Activated B cell treated with CpG ODN at 0.5 μM for 24 hours (primary cell): ENCODE measurements at regions not wholly inside any gene's neighbourhood (a gene's known extent, or its start where the extent isn't known, plus 50 kb on each side); places are given as distances from the start of the nearest gene placed in this dataset.

Experiments
- ATAC-seq: fragments of 200-7000 bp; cut with Tn5 transposase; one replicate; pipeline ENCODE4 v1.10.0; 2021; ENCODE audit warnings: low read depth, mild to moderate bottlenecking, moderate library complexity
- CTCF ChIA-PET: fragments of 350-600 bp; sonication (Branson Sonifier 250); formaldehyde crosslinking; loops from one replicate; lab custom pipeline; 2021; ENCODE audit warnings: antibody characterized with exemption; lab: Charles Lee
- POLR2A ChIA-PET: fragments of 350-600 bp; sonication (Branson Sonifier 250); formaldehyde crosslinking; loops from one replicate; lab custom pipeline; 2021; ENCODE audit warnings: antibody characterized with exemption; lab: Charles Lee
- DNase-seq: peaks from one replicate; pipeline ENCODE4 v3.0.0; 2022
- H3K27ac Mint-ChIP-seq: one replicate; pipeline ENCODE4 v1.8.0; 2020; ENCODE audit warnings: mixed read lengths
- H3K27me3 Mint-ChIP-seq: one replicate; pipeline ENCODE4 v1.8.0; 2021; ENCODE audit warnings: mixed read lengths
- H3K36me3 Mint-ChIP-seq: one replicate; pipeline ENCODE4 v1.8.0; 2021; ENCODE audit warnings: low read depth, mixed read lengths
- H3K4me1 Mint-ChIP-seq: one replicate; pipeline ENCODE4 v1.8.0; 2021; ENCODE audit warnings: mixed read lengths
- H3K4me3 Mint-ChIP-seq: one replicate; pipeline ENCODE4 v1.8.0; 2020; ENCODE audit warnings: mild to moderate bottlenecking, mixed read lengths
- H3K9me3 Mint-ChIP-seq: one replicate; pipeline ENCODE4 v1.8.0; 2020; ENCODE audit warnings: mixed read lengths
- intact Hi-C: fragments of 100-400 bp; cut with micrococcal nuclease; formaldehyde crosslinking; loops from one replicate; pipeline ENCODE4 v1.15.1; 2024
- TF ChIP-seq, protein P1 (sequence below): fragments of 200-600 bp; IDR thresholded peaks from one replicate; pipeline ENCODE4 v1.8.0; 2022; ENCODE audit warnings: antibody characterized with exemption, mild to moderate bottlenecking

DNA sequence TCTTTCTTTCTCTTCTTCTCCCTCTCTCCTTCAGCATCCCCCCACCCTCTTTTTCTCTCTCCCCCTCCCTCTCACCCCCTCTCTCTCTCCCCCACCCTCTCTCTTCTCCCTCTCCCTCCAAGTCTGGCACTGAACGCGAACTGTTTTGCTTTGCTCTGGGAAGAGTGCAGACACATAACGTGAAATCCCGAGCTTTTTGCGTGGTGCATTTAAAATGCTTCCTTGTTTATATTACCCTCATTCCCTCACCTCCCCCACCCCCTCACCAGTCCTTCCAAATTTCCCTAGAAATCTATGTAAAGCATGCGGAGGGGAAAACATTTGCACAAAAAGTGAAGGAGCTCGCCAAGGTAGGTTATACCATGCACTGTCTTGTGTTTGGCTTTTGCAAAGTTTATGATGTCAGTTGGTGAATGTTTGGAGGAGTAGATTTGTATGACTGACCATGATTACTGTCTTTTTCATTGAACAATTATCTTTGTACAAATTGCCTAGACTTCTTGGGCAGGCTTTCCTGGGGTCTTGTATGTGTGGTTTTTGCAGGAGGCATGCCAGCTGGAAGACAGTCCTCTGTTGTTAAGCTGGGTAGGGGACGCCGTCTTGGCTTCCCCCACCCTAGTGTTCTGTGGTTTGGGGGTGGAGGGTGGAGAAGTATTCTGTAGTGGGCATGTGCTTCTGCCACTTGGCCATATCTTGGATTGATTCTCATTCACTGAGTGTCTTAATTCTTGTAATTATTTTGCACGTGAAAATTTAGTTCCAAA is 123.7 kb upstream of the HSD17B12 start:
- H3K4me1 Mint-ChIP-seq = no peaks in the 10 kb centered on the region
- no peaks in the 10 kb centered on the region for H3K9me3 Mint-ChIP-seq
- intact Hi-C loops = no loop called here
- DNase-seq (no peak), ATAC-seq (no peak)
- TF ChIP-seq, protein P1, sequence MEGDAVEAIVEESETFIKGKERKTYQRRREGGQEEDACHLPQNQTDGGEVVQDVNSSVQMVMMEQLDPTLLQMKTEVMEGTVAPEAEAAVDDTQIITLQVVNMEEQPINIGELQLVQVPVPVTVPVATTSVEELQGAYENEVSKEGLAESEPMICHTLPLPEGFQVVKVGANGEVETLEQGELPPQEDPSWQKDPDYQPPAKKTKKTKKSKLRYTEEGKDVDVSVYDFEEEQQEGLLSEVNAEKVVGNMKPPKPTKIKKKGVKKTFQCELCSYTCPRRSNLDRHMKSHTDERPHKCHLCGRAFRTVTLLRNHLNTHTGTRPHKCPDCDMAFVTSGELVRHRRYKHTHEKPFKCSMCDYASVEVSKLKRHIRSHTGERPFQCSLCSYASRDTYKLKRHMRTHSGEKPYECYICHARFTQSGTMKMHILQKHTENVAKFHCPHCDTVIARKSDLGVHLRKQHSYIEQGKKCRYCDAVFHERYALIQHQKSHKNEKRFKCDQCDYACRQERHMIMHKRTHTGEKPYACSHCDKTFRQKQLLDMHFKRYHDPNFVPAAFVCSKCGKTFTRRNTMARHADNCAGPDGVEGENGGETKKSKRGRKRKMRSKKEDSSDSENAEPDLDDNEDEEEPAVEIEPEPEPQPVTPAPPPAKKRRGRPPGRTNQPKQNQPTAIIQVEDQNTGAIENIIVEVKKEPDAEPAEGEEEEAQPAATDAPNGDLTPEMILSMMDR = no peak
- no peak overlapping the region for H3K27ac Mint-ChIP-seq
- ChIA-PET CTCF (interaction anchor here (1.1 kb wide), 1 partner anchor 295 kb away, joined by 3 read pairs; no protein-coding TSS in a partner anchor), POLR2A (no interaction called here)
- H3K36me3 Mint-ChIP-seq = no peaks in the 10 kb centered on the region
- peaks cover 62% of the 10 kb centered on the region for H3K27me3 Mint-ChIP-seq
- no peak overlapping the region for H3K4me3 Mint-ChIP-seq

- Mint-ChIP-seq H3K9me3 (no peaks in the 10 kb centered on the region), H3K4me3 (no peak overlapping the region), H3K27ac (no peak overlapping the region), H3K36me3 (no peaks in the 10 kb centered on the region), H3K27me3 (peaks cover 62% of the 10 kb centered on the region), H3K4me1 (no peaks in the 10 kb centered on the region)
- intact Hi-C loops = no loop called here
- ChIA-PET CTCF (interaction anchor here (1.1 kb wide), 1 partner anchor 294 kb away, joined by 3 read pairs; no protein-coding TSS in a partner anchor), POLR2A (no interaction called here)
- TF ChIP-seq, protein P1 = no peak
- ATAC-seq = no peak
- DNase-seq = no peak
Measured at GRCh38 chr11:43557553-43558110, 122.9 kb upstream of the HSD17B12 start.

GRCh38 chr11:43558146-43558545 is 122.4 kb upstream of the HSD17B12 start:
- intact Hi-C loops = no loop called here
- Mint-ChIP-seq H3K27ac (no peak overlapping the region), H3K4me1 (no peaks in the 10 kb centered on the region), H3K4me3 (no peak overlapping the region), H3K9me3 (no peaks in the 10 kb centered on the region), H3K36me3 (no peaks in the 10 kb centered on the region), H3K27me3 (peaks cover 57% of the 10 kb centered on the region)
- DNase-seq = no peak
- ChIA-PET CTCF (no interaction called here), POLR2A (no interaction called here)
- ATAC-seq = no peak
- TF ChIP-seq, protein P1 = no peak

DNA sequence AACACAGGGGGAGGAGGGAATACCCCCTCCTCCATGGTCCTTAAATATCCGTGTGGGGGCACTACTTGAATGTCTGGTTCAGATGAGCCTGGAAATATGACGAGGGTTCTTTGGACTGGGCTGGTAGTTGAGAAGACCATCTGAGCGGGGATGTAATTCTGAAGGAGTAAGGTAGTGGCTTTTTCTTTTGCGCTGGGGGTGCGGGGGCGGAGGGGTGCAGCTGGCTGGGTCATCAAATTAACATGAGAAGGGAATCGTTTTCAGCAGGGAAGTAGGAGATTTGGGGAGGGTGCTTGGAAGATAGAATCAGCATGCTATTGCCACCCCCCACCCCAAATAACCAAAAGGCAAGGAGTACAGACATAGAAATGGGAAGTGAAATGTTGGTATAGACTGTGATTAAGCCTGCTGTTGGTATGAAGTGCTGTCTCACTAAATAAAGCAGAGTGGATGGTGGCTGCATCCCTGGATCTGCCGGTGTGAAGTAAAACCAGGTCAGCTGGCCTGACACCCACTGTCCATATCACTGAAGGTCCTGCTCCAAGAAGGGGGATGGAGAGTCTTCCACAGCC is 121.9 kb upstream of the HSD17B12 start:
- ChIA-PET CTCF (no interaction called here), POLR2A (no interaction called here)
- DNase-seq = no peak
- TF ChIP-seq, protein P1 = no peak
- peaks cover 55% of the 10 kb centered on the region for H3K27me3 Mint-ChIP-seq
- no peaks in the 10 kb centered on the region for H3K36me3 Mint-ChIP-seq
- H3K9me3 Mint-ChIP-seq = no peaks in the 10 kb centered on the region
- H3K4me3 Mint-ChIP-seq = no peak overlapping the region
- H3K27ac Mint-ChIP-seq = no peak overlapping the region
- intact Hi-C loops = no loop called here
- ATAC-seq = no peak
- no peaks in the 10 kb centered on the region for H3K4me1 Mint-ChIP-seq

GRCh38 chr11:43561832-43562231 is 118.7 kb upstream of the HSD17B12 start:
- ATAC-seq = no peak
- peaks cover 49% of the 10 kb centered on the region for H3K27me3 Mint-ChIP-seq
- CTCF ChIA-PET = no interaction called here
- no peak overlapping the region for H3K4me3 Mint-ChIP-seq
- no peak for DNase-seq
- no peaks in the 10 kb centered on the region for H3K9me3 Mint-ChIP-seq
- H3K4me1 Mint-ChIP-seq = no peaks in the 10 kb centered on the region
- POLR2A ChIA-PET = no interaction called here
- intact Hi-C loops = no loop called here
- TF ChIP-seq, protein P1 = no peak
- H3K36me3 Mint-ChIP-seq = no peaks in the 10 kb centered on the region
- H3K27ac Mint-ChIP-seq = no peak overlapping the region
